SU-DHL-6 (cell line): ENCODE measurements at regions not wholly inside any gene's neighbourhood (a gene's known extent, or its start where the extent isn't known, plus 50 kb on each side); places are given as distances from the start of the nearest gene placed in this dataset.

ENCODE experiments used
- EZH2phosphoT487 ChIP-seq: fragments of 200-600 bp; sonication (generic), shearing (Covaris generic); conservative IDR thresholded peaks from 2 replicates; pipeline ENCODE4 v1.6.1; 2018; ENCODE audit warnings: mild to moderate bottlenecking, antibody characterized with exemption, low read length, moderate library complexity, mixed read lengths
- TF ChIP-seq, protein P1 (sequence below): fragments of 200-600 bp; sonication (generic); IDR thresholded peaks from one replicate; pipeline ENCODE4 v1.5.1; 2017; ENCODE audit warnings: antibody characterized with exemption, mild to moderate bottlenecking, low read length, moderate library complexity; ENCODE audit not compliant: insufficient read depth, poor library complexity, severe bottlenecking

- TF ChIP-seq, protein P1, sequence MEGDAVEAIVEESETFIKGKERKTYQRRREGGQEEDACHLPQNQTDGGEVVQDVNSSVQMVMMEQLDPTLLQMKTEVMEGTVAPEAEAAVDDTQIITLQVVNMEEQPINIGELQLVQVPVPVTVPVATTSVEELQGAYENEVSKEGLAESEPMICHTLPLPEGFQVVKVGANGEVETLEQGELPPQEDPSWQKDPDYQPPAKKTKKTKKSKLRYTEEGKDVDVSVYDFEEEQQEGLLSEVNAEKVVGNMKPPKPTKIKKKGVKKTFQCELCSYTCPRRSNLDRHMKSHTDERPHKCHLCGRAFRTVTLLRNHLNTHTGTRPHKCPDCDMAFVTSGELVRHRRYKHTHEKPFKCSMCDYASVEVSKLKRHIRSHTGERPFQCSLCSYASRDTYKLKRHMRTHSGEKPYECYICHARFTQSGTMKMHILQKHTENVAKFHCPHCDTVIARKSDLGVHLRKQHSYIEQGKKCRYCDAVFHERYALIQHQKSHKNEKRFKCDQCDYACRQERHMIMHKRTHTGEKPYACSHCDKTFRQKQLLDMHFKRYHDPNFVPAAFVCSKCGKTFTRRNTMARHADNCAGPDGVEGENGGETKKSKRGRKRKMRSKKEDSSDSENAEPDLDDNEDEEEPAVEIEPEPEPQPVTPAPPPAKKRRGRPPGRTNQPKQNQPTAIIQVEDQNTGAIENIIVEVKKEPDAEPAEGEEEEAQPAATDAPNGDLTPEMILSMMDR = no peak
- no peak for TF ChIP-seq EZH2phosphoT487
Measured at GRCh38 chr3:157805538-157805937, 300.7 kb downstream of the SHOX2 start.
